ENCODE measurements at regions not wholly inside any gene's neighbourhood (a gene's known extent, or its start where the extent isn't known, plus 50 kb on each side); places are given as distances from the start of the nearest gene placed in this dataset.

DNA sequence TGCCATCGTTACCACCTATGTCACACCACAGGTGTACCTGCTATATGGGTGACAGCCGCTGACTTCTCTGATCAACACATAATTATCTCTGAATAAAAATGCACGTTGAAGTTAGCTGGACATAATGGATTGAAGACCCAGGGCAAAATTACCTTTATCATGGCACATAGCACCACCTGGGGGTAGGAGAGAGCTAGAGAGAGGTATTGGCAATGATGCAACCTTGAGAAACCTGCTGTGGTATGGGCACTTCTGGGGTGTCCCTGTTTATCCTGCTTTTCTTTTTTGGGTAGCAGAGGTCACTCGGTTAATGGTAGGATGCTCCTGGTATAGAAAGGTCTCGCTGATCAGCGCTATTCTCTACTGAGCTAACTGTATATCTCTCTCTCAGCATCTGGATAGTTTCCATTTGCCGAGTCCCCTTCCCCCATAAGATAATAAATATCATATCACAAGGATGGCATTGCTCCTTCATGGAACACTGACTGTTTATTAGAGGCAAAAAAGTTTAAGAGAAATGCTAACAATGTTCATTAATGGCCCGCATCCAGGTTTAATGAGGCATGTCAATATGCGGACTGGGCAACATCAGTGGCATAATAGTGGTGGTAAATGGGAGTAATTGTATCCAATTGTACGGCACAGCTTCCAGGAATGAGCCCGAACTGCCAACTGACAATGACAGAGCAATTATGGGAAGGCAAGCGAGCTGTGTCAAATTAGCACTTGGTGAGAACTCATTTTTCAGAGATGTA lies 323.1 kb downstream of the TFEC start:
- Mint-ChIP-seq H3K27me3 (ENCODE audit: insufficient read depth, unreplicated experiment) (peaks cover 44% of the 10 kb centered on the region), H3K4me1 (ENCODE audit: insufficient read depth, unreplicated experiment) (no peaks in the 10 kb centered on the region), H3K27ac (ENCODE audit: low read depth, unreplicated experiment) (no peak overlapping the region), H3K9me3 (ENCODE audit: unreplicated experiment) (no peaks in the 10 kb centered on the region), H3K36me3 (ENCODE audit: insufficient read depth, unreplicated experiment) (no peaks in the 10 kb centered on the region), H3K4me3 (ENCODE audit: unreplicated experiment) (no peak overlapping the region)
- DNase-seq (ENCODE audit: unreplicated experiment) = peak; percentile 32
- intact Hi-C loops (cut with micrococcal nuclease) = loop anchor here (10.0 kb wide), 1 partner anchor 843 kb away; no protein-coding TSS in a partner anchor
- ChIA-PET CTCF (interaction anchor here (0.5 to 1.2 kb wide), 8 partner anchors 11 to 1681 kb away, joined by 3 to 4 read pairs (median 3); no protein-coding TSS in a partner anchor), POLR2A (no interaction called here)
- no TSS peak for BruUV-seq (replicated peaks)
- TF ChIP-seq, protein P1, sequence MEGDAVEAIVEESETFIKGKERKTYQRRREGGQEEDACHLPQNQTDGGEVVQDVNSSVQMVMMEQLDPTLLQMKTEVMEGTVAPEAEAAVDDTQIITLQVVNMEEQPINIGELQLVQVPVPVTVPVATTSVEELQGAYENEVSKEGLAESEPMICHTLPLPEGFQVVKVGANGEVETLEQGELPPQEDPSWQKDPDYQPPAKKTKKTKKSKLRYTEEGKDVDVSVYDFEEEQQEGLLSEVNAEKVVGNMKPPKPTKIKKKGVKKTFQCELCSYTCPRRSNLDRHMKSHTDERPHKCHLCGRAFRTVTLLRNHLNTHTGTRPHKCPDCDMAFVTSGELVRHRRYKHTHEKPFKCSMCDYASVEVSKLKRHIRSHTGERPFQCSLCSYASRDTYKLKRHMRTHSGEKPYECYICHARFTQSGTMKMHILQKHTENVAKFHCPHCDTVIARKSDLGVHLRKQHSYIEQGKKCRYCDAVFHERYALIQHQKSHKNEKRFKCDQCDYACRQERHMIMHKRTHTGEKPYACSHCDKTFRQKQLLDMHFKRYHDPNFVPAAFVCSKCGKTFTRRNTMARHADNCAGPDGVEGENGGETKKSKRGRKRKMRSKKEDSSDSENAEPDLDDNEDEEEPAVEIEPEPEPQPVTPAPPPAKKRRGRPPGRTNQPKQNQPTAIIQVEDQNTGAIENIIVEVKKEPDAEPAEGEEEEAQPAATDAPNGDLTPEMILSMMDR (IDR thresholded peaks at IDR 0.05; ENCODE audit: unreplicated experiment) = peak; percentile 31

DNA sequence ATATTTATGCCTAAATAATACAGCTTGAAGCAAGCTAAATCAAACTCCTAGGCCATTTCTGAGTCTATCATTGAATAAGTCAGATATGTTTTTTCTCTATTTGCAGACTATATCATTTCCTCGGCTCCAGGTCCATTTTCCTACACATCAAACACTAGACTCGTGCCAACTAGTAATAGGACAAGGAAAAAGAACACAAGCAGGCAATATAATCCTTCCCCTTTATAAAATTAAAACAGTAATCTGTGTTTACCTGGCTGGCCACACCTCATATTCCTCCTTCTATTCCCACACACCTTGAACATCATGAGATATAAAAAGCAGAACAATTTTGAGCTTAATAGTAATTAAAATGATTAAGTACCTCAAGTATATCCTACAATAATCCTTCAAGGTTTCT lies 325.7 kb downstream of the TFEC start:
- CTCF ChIA-PET = no interaction called here
- POLR2A ChIA-PET = no interaction called here
- intact Hi-C loops (cut with micrococcal nuclease) = loop anchor here (10.0 kb wide), 1 partner anchor 840 kb away; no protein-coding TSS in a partner anchor
- DNase-seq (ENCODE audit: unreplicated experiment) = no peak
- H3K36me3 Mint-ChIP-seq (ENCODE audit: insufficient read depth, unreplicated experiment) = no peaks in the 10 kb centered on the region
- TF ChIP-seq, protein P1 (IDR thresholded peaks at IDR 0.05; ENCODE audit: unreplicated experiment) = no peak
- BruUV-seq (replicated peaks) = no TSS peak
- no peaks in the 10 kb centered on the region for H3K4me1 Mint-ChIP-seq (ENCODE audit: insufficient read depth, unreplicated experiment)
- H3K27ac Mint-ChIP-seq (ENCODE audit: low read depth, unreplicated experiment) = no peak overlapping the region
- no peaks in the 10 kb centered on the region for H3K9me3 Mint-ChIP-seq (ENCODE audit: unreplicated experiment)
- no peak overlapping the region for H3K4me3 Mint-ChIP-seq (ENCODE audit: unreplicated experiment)
- peaks cover 60% of the 10 kb centered on the region for H3K27me3 Mint-ChIP-seq (ENCODE audit: insufficient read depth, unreplicated experiment)

DNA sequence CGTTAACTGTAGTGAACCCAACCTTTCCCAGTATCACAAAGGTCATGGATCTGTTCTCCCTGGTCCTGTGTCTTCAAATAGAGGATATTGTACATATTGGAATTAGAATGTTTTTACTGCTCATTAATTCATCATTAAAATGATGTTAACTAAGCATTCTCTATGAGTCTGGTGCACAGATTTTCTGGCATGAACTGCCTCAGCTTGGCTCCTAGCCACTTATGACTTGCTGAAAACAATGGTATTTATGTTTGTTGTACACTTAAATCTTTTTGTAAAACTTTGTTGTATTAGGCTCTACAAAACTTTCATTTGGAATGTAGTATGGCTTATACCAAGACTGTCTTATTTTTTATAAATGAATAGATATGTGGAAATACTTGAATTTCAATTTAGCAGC lies 329.4 kb downstream of the TFEC start:
- Mint-ChIP-seq H3K36me3 (ENCODE audit: insufficient read depth, unreplicated experiment) (no peaks in the 10 kb centered on the region), H3K4me3 (ENCODE audit: unreplicated experiment) (no peak overlapping the region), H3K27me3 (ENCODE audit: insufficient read depth, unreplicated experiment) (peaks cover 87% of the 10 kb centered on the region), H3K9me3 (ENCODE audit: unreplicated experiment) (no peaks in the 10 kb centered on the region), H3K4me1 (ENCODE audit: insufficient read depth, unreplicated experiment) (no peaks in the 10 kb centered on the region), H3K27ac (ENCODE audit: low read depth, unreplicated experiment) (no peak overlapping the region)
- CTCF ChIA-PET = no interaction called here
- no TSS peak for BruUV-seq (replicated peaks)
- TF ChIP-seq, protein P1 (IDR thresholded peaks at IDR 0.05; ENCODE audit: unreplicated experiment) = no peak
- no peak for DNase-seq (ENCODE audit: unreplicated experiment)
- POLR2A ChIA-PET = no interaction called here
- intact Hi-C loops (cut with micrococcal nuclease) = loop anchor here (10.0 kb wide), 1 partner anchor 836 kb away; no protein-coding TSS in a partner anchor

DNA sequence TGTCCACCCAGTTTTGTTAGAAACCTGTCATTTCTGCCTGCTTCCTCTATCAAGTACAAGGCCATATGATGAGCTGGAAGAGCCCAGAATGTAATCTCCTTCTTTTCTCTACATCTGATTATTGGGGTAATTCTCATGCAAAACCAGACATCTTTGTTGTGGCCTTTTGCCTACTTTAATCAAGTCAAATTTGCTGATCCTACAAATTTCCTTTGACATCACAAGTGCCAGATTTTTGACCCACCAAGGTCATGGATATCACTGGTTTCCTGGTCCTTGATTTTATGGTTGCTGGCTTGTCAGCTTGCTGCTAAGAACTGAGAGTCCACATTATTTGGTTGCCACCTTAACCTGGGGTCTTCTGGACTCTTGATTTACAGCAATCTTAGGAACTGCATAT lies 336.1 kb downstream of the TFEC start:
- intact Hi-C loops (cut with micrococcal nuclease) = no loop called here
- Mint-ChIP-seq H3K36me3 (ENCODE audit: insufficient read depth, unreplicated experiment) (no peaks in the 10 kb centered on the region), H3K27ac (ENCODE audit: low read depth, unreplicated experiment) (no peak overlapping the region), H3K4me3 (ENCODE audit: unreplicated experiment) (no peak overlapping the region), H3K9me3 (ENCODE audit: unreplicated experiment) (no peaks in the 10 kb centered on the region), H3K27me3 (ENCODE audit: insufficient read depth, unreplicated experiment) (peaks cover 31% of the 10 kb centered on the region), H3K4me1 (ENCODE audit: insufficient read depth, unreplicated experiment) (no peaks in the 10 kb centered on the region)
- no peak for DNase-seq (ENCODE audit: unreplicated experiment)
- ChIA-PET CTCF (no interaction called here), POLR2A (no interaction called here)
- TF ChIP-seq, protein P1 (IDR thresholded peaks at IDR 0.05; ENCODE audit: unreplicated experiment) = no peak
- BruUV-seq (replicated peaks) = no TSS peak
